H9 (cell line): ENCODE measurements at regions not wholly inside any gene's neighbourhood (a gene's known extent, or its start where the extent isn't known, plus 50 kb on each side); places are given as distances from the start of the nearest gene placed in this dataset.

Experiments
- DNase-seq: peaks from one replicate; pipeline ENCODE4 v3.0.0-alpha.2; 2017
- H2AFZ ChIP-seq: one replicate; pipeline ENCODE4 v1.6.1; 2013; ENCODE audit warnings: mild to moderate bottlenecking, low read length, control low read depth, moderate library complexity
- H2AK5ac ChIP-seq: 2 replicates; pipeline ENCODE4 v1.6.1; 2013; ENCODE audit warnings: low read length, control low read depth, mixed read lengths; ENCODE audit not compliant: insufficient read length
- H2BK120ac ChIP-seq: one replicate; pipeline ENCODE4 v1.6.1; 2013; ENCODE audit warnings: low read depth, mild to moderate bottlenecking, low read length, control low read depth, inconsistent platforms; ENCODE audit not compliant: poor library complexity, severe bottlenecking
- H2BK12ac ChIP-seq: 2 replicates; pipeline ENCODE4 v1.6.1; 2013; ENCODE audit warnings: low read length, control low read depth, mixed read lengths, low read depth; ENCODE audit not compliant: insufficient read length
- H2BK15ac ChIP-seq: 2 replicates; pipeline ENCODE4 v1.6.1; 2013; ENCODE audit warnings: low read depth, low read length, control low read depth
- H2BK20ac ChIP-seq: one replicate; pipeline ENCODE4 v1.6.1; 2013; ENCODE audit warnings: low read depth, mild to moderate bottlenecking, low read length, control low read depth, inconsistent platforms; ENCODE audit not compliant: poor library complexity, severe bottlenecking
- H2BK5ac ChIP-seq: 2 replicates; pipeline ENCODE4 v1.6.1; 2013; ENCODE audit warnings: low read length, control low read depth, mixed read lengths; ENCODE audit not compliant: insufficient read length
- H3K14ac ChIP-seq: 2 replicates; pipeline ENCODE4 v1.6.1; 2013; ENCODE audit warnings: low read length, control low read depth; ENCODE audit not compliant: insufficient read depth
- H3K18ac ChIP-seq: 2 replicates; pipeline ENCODE4 v1.6.1; 2013; ENCODE audit warnings: low read depth, mild to moderate bottlenecking, mixed read lengths, low read length, control low read depth; ENCODE audit not compliant: insufficient read length
- H3K23ac ChIP-seq: 2 replicates; pipeline ENCODE4 v1.6.1; 2013; ENCODE audit warnings: low read length, control low read depth, mixed read lengths, low read depth; ENCODE audit not compliant: insufficient read length
- H3K23me2 ChIP-seq: 2 replicates; pipeline ENCODE4 v1.6.1; 2013; ENCODE audit warnings: low read depth, mild to moderate bottlenecking, mixed read lengths, low read length, control low read depth; ENCODE audit not compliant: insufficient read length, poor library complexity, severe bottlenecking
- H3K27ac ChIP-seq: 2 replicates; pipeline ENCODE4 v1.5.1; 2013; ENCODE audit warnings: low read length, control low read depth, mixed read lengths, low read depth; ENCODE audit not compliant: insufficient read length
- H3K27me3 ChIP-seq: 2 replicates; pipeline ENCODE4 v1.6.1; 2013; ENCODE audit warnings: low read length, control low read depth, inconsistent platforms; ENCODE audit not compliant: insufficient read depth
- H3K4ac ChIP-seq: 2 replicates; pipeline ENCODE4 v1.6.1; 2013; ENCODE audit warnings: low read depth, mild to moderate bottlenecking, control low read depth, inconsistent platforms, low read length, moderate library complexity
- H3K4me1 ChIP-seq: 2 replicates; pipeline ENCODE4 v1.6.1; 2013; ENCODE audit warnings: low read length, control low read depth, inconsistent platforms; ENCODE audit not compliant: insufficient read depth
- H3K4me2 ChIP-seq: 2 replicates; pipeline ENCODE4 v1.6.1; 2013; ENCODE audit warnings: low read length, control low read depth, mixed read lengths; ENCODE audit not compliant: insufficient read length, insufficient read depth
- H3K56ac ChIP-seq: 2 replicates; pipeline ENCODE4 v1.6.1; 2013; ENCODE audit warnings: low read depth, mild to moderate bottlenecking, mixed read lengths, low read length, control low read depth; ENCODE audit not compliant: insufficient read length
- H3K79me1 ChIP-seq: 2 replicates; pipeline ENCODE4 v1.6.1; 2013; ENCODE audit warnings: low read depth, mild to moderate bottlenecking, moderate library complexity, low read length, control low read depth, inconsistent platforms; ENCODE audit not compliant: insufficient read depth, poor library complexity, severe bottlenecking
- H3K79me2 ChIP-seq: 2 replicates; pipeline ENCODE4 v1.6.1; 2013; ENCODE audit warnings: low read length, control low read depth, inconsistent platforms; ENCODE audit not compliant: insufficient read depth
- H3K9ac ChIP-seq: 2 replicates; pipeline ENCODE4 v1.6.1; 2013; ENCODE audit warnings: low read length, control low read depth, mixed read lengths; ENCODE audit not compliant: insufficient read length; ENCODE audit errors: extremely low read depth
- H3K9me3 ChIP-seq: one replicate; pipeline ENCODE4 v1.6.1; 2013; ENCODE audit warnings: low read depth, low read length, inconsistent platforms; ENCODE audit not compliant: control insufficient read depth
- H3T11ph ChIP-seq: one replicate; pipeline ENCODE4 v1.6.1; 2013; ENCODE audit warnings: mild to moderate bottlenecking, low read length, control low read depth, inconsistent platforms
- H4K20me1 ChIP-seq: one replicate; pipeline ENCODE4 v1.6.1; 2013; ENCODE audit not compliant: control insufficient read depth, insufficient read length, insufficient read depth
- H4K5ac ChIP-seq: 2 replicates; pipeline ENCODE4 v1.6.1; 2013; ENCODE audit warnings: low read depth, mild to moderate bottlenecking, mixed read lengths, low read length, control low read depth; ENCODE audit not compliant: insufficient read length
- H4K8ac ChIP-seq: replicated peaks from 2 replicates; pipeline ENCODE4 v1.6.1; 2013; ENCODE audit warnings: low read length, control low read depth, mixed read lengths, low read depth; ENCODE audit not compliant: insufficient read length
- H4K91ac ChIP-seq: 2 replicates; pipeline ENCODE4 v1.6.1; 2013; ENCODE audit warnings: low read depth, mild to moderate bottlenecking, moderate library complexity, mixed read lengths, low read length, control low read depth; ENCODE audit not compliant: insufficient read length
- H3K27ac Mint-ChIP-seq, 3 experiments: 2 replicates in 2 of 3; 3 replicates in 1 of 3; pipeline ENCODE4 v1.8.0; 2020 to 2021; ENCODE audit warnings: mixed read lengths in 3 of 3, mild to moderate bottlenecking in 1 of 3, moderate library complexity in 1 of 3
- H3K27me3 Mint-ChIP-seq: 2 replicates; pipeline ENCODE4 v1.8.0; 2021; ENCODE audit warnings: low read depth, mild to moderate bottlenecking, moderate library complexity, mixed read lengths
- H3K36me3 Mint-ChIP-seq, 3 experiments: 2 replicates in 2 of 3; 3 replicates in 1 of 3; pipeline ENCODE4 v1.8.0; 2020 to 2021; ENCODE audit warnings: low read depth in 3 of 3, mixed read lengths in 3 of 3; ENCODE audit not compliant: insufficient read depth in 1 of 3
- H3K4me1 Mint-ChIP-seq, 2 experiments: 2 replicates each; pipeline ENCODE4 v1.8.0; 2020; ENCODE audit warnings: mixed read lengths in 2 of 2
- H3K4me3 Mint-ChIP-seq, 2 experiments: 2 replicates in 1 of 2; 3 replicates in 1 of 2; pipeline ENCODE4 v1.8.0; 2020 to 2021; ENCODE audit warnings: mild to moderate bottlenecking in 2 of 2, mixed read lengths in 2 of 2, moderate library complexity in 1 of 2
- H3K9me3 Mint-ChIP-seq, 2 experiments: 2 replicates in 1 of 2; 3 replicates in 1 of 2; pipeline ENCODE4 v1.8.0; 2020; ENCODE audit warnings: mild to moderate bottlenecking in 2 of 2, mixed read lengths in 2 of 2, moderate library complexity in 1 of 2
- WGBS: extraction: QIAGEN DNeasy Blood & Tissue Kit; methylation state at CpG from one replicate; pipeline ENCODE4 v1.1.7; 2013; ENCODE audit warnings: missing lambda C conversion rate, low lambda C conversion rate, mixed read lengths; ENCODE audit not compliant: insufficient read length; ENCODE audit errors: extremely low coverage; 5-methylcytosine and 5-hydroxymethylcytosine counted together
- TF ChIP-seq, protein P1 (sequence below): fragments of 200-600 bp; sonication (generic); conservative IDR thresholded peaks from 3 replicates; pipeline ENCODE4 v1.8.0; 2021; ENCODE audit warnings: antibody characterized with exemption, mild to moderate bottlenecking

DNA sequence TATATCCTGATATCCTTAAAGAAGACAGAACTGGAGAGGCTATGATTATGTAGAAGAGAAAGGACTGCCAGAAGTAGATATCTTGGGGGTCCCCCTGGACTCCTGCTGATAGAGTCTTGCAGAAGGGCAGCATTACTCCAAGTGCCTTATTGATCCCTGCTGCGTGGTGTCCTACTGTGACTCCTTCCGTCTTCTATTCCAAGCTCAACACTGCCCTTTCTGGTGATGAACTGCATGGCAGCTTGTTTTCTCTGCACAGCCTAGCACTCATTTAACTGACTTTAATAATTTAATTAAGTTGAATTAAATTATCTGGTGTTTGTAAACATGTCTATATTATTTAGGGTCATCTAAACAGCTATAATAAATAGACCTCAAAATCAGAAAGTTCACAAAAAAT lies 194.1 kb upstream of the DSEL start:
- no peaks in the 10 kb centered on the region for H3K9me3 ChIP-seq
- no peaks in the 10 kb centered on the region; the same call in 1 of the 2 replicates for H3K27me3 Mint-ChIP-seq
- no peak overlapping the region for H3K27ac ChIP-seq
- no peaks in the 10 kb centered on the region for H3K27me3 ChIP-seq
- H3K23ac ChIP-seq, result no peak overlapping the region
- H4K20me1 ChIP-seq, result no peaks in the 10 kb centered on the region
- H3K36me3 Mint-ChIP-seq, result no peaks in the 10 kb centered on the region
- no peak overlapping the region for H2BK5ac ChIP-seq
- no peaks in the 10 kb centered on the region; the same call in 1 of the 2 replicates for H3K4me1 ChIP-seq
- TF ChIP-seq, protein P1, sequence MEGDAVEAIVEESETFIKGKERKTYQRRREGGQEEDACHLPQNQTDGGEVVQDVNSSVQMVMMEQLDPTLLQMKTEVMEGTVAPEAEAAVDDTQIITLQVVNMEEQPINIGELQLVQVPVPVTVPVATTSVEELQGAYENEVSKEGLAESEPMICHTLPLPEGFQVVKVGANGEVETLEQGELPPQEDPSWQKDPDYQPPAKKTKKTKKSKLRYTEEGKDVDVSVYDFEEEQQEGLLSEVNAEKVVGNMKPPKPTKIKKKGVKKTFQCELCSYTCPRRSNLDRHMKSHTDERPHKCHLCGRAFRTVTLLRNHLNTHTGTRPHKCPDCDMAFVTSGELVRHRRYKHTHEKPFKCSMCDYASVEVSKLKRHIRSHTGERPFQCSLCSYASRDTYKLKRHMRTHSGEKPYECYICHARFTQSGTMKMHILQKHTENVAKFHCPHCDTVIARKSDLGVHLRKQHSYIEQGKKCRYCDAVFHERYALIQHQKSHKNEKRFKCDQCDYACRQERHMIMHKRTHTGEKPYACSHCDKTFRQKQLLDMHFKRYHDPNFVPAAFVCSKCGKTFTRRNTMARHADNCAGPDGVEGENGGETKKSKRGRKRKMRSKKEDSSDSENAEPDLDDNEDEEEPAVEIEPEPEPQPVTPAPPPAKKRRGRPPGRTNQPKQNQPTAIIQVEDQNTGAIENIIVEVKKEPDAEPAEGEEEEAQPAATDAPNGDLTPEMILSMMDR, result peak; percentile 71
- no peak overlapping the region for H3K4me2 ChIP-seq
- H3K27ac Mint-ChIP-seq, result no peak overlapping the region
- H3K4me1 Mint-ChIP-seq, result peaks cover 9 to 14% of the 10 kb centered on the region in 2 experiments
- H3K4me3 Mint-ChIP-seq, result no peak overlapping the region
- no peak overlapping the region for H4K91ac ChIP-seq
- H3T11ph ChIP-seq, result no peak overlapping the region
- H3K56ac ChIP-seq, result no peak overlapping the region
- H3K18ac ChIP-seq, result no peak overlapping the region
- no peak overlapping the region for H2BK20ac ChIP-seq
- no peak overlapping the region for H3K9ac ChIP-seq
- H3K23me2 ChIP-seq, result peaks cover 2% of the 10 kb centered on the region
- no peak overlapping the region for H2AFZ ChIP-seq
- H2BK12ac ChIP-seq, result no peak overlapping the region
- no peak overlapping the region for H2AK5ac ChIP-seq
- no peak overlapping the region for H4K5ac ChIP-seq
- no peak overlapping the region for H3K4ac ChIP-seq
- H2BK15ac ChIP-seq, result no peak overlapping the region
- H3K9me3 Mint-ChIP-seq, result peaks cover 0 to 2% of the 10 kb centered on the region in 2 experiments; a peak in 1 of 5 replicates
- no peak overlapping the region for H4K8ac ChIP-seq
- H2BK120ac ChIP-seq, result no peak overlapping the region
- H3K79me2 ChIP-seq, result no peaks in the 10 kb centered on the region
- DNase-seq, result no peak
- H3K14ac ChIP-seq, result no peak overlapping the region
- WGBS, result no CpG with 5 or more reads among the region's 2 CpGs
- H3K79me1 ChIP-seq, result no peaks in the 10 kb centered on the region
